Neural cell (in vitro differentiated cells): ENCODE measurements at regions not wholly inside any gene's neighbourhood (a gene's known extent, or its start where the extent isn't known, plus 50 kb on each side); places are given as distances from the start of the nearest gene placed in this dataset.

Experiments
- H2AFZ ChIP-seq: fragments of 200-600, 300-800 bp; sonication (generic), shearing (Covaris generic); 2 replicates; pipeline ENCODE4 v1.6.0; 2014; ENCODE audit warnings: low read depth, mild to moderate bottlenecking, antibody characterized with exemption, low read length, moderate library complexity
- H3F3A ChIP-seq: fragments of 200-600 bp; shearing (Covaris generic); 2 replicates; pipeline ENCODE4 v1.6.1; 2016; ENCODE audit warnings: mild to moderate bottlenecking, moderate library complexity, mixed read lengths, antibody characterized with exemption, low read length; ENCODE audit not compliant: insufficient read depth, poor library complexity, severe bottlenecking
- H3K27ac ChIP-seq: fragments of 200-600, 300-800 bp; sonication (generic), shearing (Covaris generic); 2 replicates; pipeline ENCODE4 v1.5.1; 2014; ENCODE audit warnings: mild to moderate bottlenecking, low read length, moderate library complexity
- H3K27me3 ChIP-seq: fragments of 300-800, 200-600 bp; sonication (generic), shearing (Covaris generic); 2 replicates; pipeline ENCODE4 v1.6.0; 2014; ENCODE audit warnings: mild to moderate bottlenecking, low read depth, low read length, moderate library complexity; ENCODE audit not compliant: insufficient read depth
- H3K36me3 ChIP-seq: fragments of 300-800, 200-600 bp; sonication (generic), shearing (Covaris generic); 2 replicates; pipeline ENCODE4 v1.5.1; 2014; ENCODE audit warnings: mild to moderate bottlenecking, antibody characterized with exemption, low read length, moderate library complexity; ENCODE audit not compliant: insufficient read depth
- H3K4me2 ChIP-seq: fragments of 300-800, 200-600 bp; sonication (generic), shearing (Covaris generic); 2 replicates; pipeline ENCODE4 v1.6.0; 2014; ENCODE audit warnings: mild to moderate bottlenecking, low read length
- H3K4me3 ChIP-seq: fragments of 300-800, 200-600 bp; sonication (generic), shearing (Covaris generic); 2 replicates; pipeline ENCODE4 v1.5.1; 2014; ENCODE audit warnings: mild to moderate bottlenecking, low read length, moderate library complexity
- H3K79me2 ChIP-seq: fragments of 200-600 bp; shearing (Covaris generic); replicated peaks from 2 replicates; pipeline ENCODE4 v1.6.0; 2014; ENCODE audit warnings: mild to moderate bottlenecking, low read length, moderate library complexity; ENCODE audit not compliant: insufficient read depth
- H3K9ac ChIP-seq: fragments of 300-800, 200-600 bp; sonication (generic), shearing (Covaris generic); 2 replicates; pipeline ENCODE4 v1.6.1; 2016; ENCODE audit warnings: mild to moderate bottlenecking, low read length, mixed read lengths
- H3K9me2 ChIP-seq: fragments of 200-600 bp; shearing (Covaris generic); 2 replicates; pipeline ENCODE4 v1.6.1; 2016; ENCODE audit warnings: mild to moderate bottlenecking, low read length, mixed read lengths; ENCODE audit not compliant: insufficient read depth
- H3K9me3 ChIP-seq: fragments of 200-600, 300-800 bp; sonication (generic), shearing (Covaris generic); 2 replicates; pipeline ENCODE4 v1.6.1; 2016; ENCODE audit warnings: mild to moderate bottlenecking, mixed run types, low read length, moderate library complexity, mixed read lengths
- H4K20me1 ChIP-seq: fragments of 200-600 bp; shearing (Covaris generic); 2 replicates; pipeline ENCODE4 v1.6.1; 2016; ENCODE audit warnings: mild to moderate bottlenecking, mixed run types; ENCODE audit not compliant: insufficient read depth
- CTCF ChIP-seq: fragments of 450-650 bp; IDR thresholded peaks from 2 replicates; pipeline ENCODE4 v1.5.1; 2014; ENCODE audit warnings: antibody characterized with exemption, mild to moderate bottlenecking, moderate library complexity; ENCODE audit not compliant: poor library complexity, severe bottlenecking
- EP300 ChIP-seq: fragments of 450-650 bp; conservative IDR thresholded peaks from 2 replicates; pipeline ENCODE4 v1.6.1; 2014; ENCODE audit warnings: antibody characterized with exemption, mild to moderate bottlenecking, moderate library complexity; ENCODE audit not compliant: poor library complexity, severe bottlenecking
- EZH2 ChIP-seq: fragments of 200-600, 300-800 bp; shearing (Covaris generic), sonication (generic); IDR thresholded peaks from 2 replicates; pipeline ENCODE4 v1.6.1; 2014; ENCODE audit warnings: antibody characterized with exemption, low read length, borderline replicate concordance, mild to moderate bottlenecking; ENCODE audit not compliant: insufficient read depth, poor library complexity, severe bottlenecking
- MXI1 ChIP-seq: fragments of 450-650 bp; conservative IDR thresholded peaks from 2 replicates; pipeline ENCODE4 v1.6.1; 2014; ENCODE audit warnings: antibody characterized with exemption, mild to moderate bottlenecking; ENCODE audit not compliant: poor library complexity, severe bottlenecking
- POLR2AphosphoS5 ChIP-seq: IDR thresholded peaks from 2 replicates; pipeline ENCODE4 v1.6.1; 2012
- RAD21 ChIP-seq: fragments of 450-650 bp; conservative IDR thresholded peaks from 2 replicates; pipeline ENCODE4 v1.6.1; 2014; ENCODE audit warnings: antibody characterized with exemption, mild to moderate bottlenecking, moderate library complexity
- REST ChIP-seq: IDR thresholded peaks from 2 replicates; pipeline ENCODE4 v1.6.1; 2012; ENCODE audit warnings: borderline replicate concordance
- SMC3 ChIP-seq: fragments of 450-650 bp; conservative IDR thresholded peaks from 2 replicates; pipeline ENCODE4 v1.6.1; 2014; ENCODE audit warnings: antibody characterized with exemption, mild to moderate bottlenecking, moderate library complexity; ENCODE audit not compliant: poor library complexity
- TAF1 ChIP-seq: IDR thresholded peaks from 2 replicates; pipeline ENCODE4 v1.6.1; 2012; ENCODE audit warnings: low read depth

- no peak overlapping the region for H2AFZ ChIP-seq
- H3K9me3 ChIP-seq, result no peaks in the 10 kb centered on the region
- H3K9me2 ChIP-seq, result no peaks in the 10 kb centered on the region
- H3F3A ChIP-seq, result no peaks in the 10 kb centered on the region
- no peak overlapping the region for H3K27ac ChIP-seq
- TF ChIP-seq TAF1 (no peak), REST (no peak), MXI1 (no peak), RAD21 (no peak), EZH2 (no peak), CTCF (no peak), POLR2AphosphoS5 (no peak), EP300 (no peak), SMC3 (no peak)
- no peaks in the 10 kb centered on the region for H3K36me3 ChIP-seq
- no peak overlapping the region for H3K4me3 ChIP-seq
- no peaks in the 10 kb centered on the region for H3K27me3 ChIP-seq
- no peak overlapping the region for H3K9ac ChIP-seq
- no peaks in the 10 kb centered on the region for H4K20me1 ChIP-seq
- no peak overlapping the region for H3K4me2 ChIP-seq
- H3K79me2 ChIP-seq, result no peaks in the 10 kb centered on the region
Observed at GRCh38 chr15:95996494-95996893, 334.0 kb upstream of the NR2F2 start.

GRCh38 chr15:95998935-95999334 is 331.6 kb upstream of the NR2F2 start:
- Histone ChIP-seq H3K27me3 (no peaks in the 10 kb centered on the region), H3K4me3 (no peak overlapping the region), H3K9ac (no peak overlapping the region), H2AFZ (no peak overlapping the region), H3K27ac (no peak overlapping the region), H3K9me3 (no peaks in the 10 kb centered on the region), H3K79me2 (no peaks in the 10 kb centered on the region), H3K4me2 (no peak overlapping the region), H3K36me3 (no peaks in the 10 kb centered on the region), H3K9me2 (no peaks in the 10 kb centered on the region), H4K20me1 (no peaks in the 10 kb centered on the region), H3F3A (no peaks in the 10 kb centered on the region)
- TF ChIP-seq EP300 (no peak), SMC3 (no peak), RAD21 (no peak), EZH2 (no peak), REST (no peak), POLR2AphosphoS5 (no peak), TAF1 (no peak), CTCF (no peak), MXI1 (no peak)
